Ishikawa (cell line): ENCODE measurements at regions not wholly inside any gene's neighbourhood (a gene's known extent, or its start where the extent isn't known, plus 50 kb on each side); places are given as distances from the start of the nearest gene placed in this dataset.

Experiments used
- CEBPB ChIP-seq: IDR thresholded peaks from 2 replicates; pipeline ENCODE4 v1.6.1; 2012
- CREB1 ChIP-seq: IDR thresholded peaks from 2 replicates; pipeline ENCODE4 v1.6.1; 2012; ENCODE audit warnings: low read depth
- EGR1 ChIP-seq: IDR thresholded peaks from 2 replicates; pipeline ENCODE4 v1.6.1; 2012
- EP300 ChIP-seq: IDR thresholded peaks from 2 replicates; pipeline ENCODE4 v1.6.1; 2012; ENCODE audit warnings: borderline replicate concordance
- FOXM1 ChIP-seq: IDR thresholded peaks from 2 replicates; pipeline ENCODE4 v1.6.1; 2012; ENCODE audit warnings: low read depth, borderline replicate concordance
- MAX ChIP-seq: IDR thresholded peaks from 2 replicates; pipeline ENCODE4 v1.6.1; 2012
- NFIC ChIP-seq: IDR thresholded peaks from 2 replicates; pipeline ENCODE4 v1.6.1; 2012
- RAD21 ChIP-seq: IDR thresholded peaks from 2 replicates; pipeline ENCODE4 v1.6.1; 2012; ENCODE audit warnings: low read depth
- REST ChIP-seq: IDR thresholded peaks from 2 replicates; pipeline ENCODE4 v1.6.1; 2012; ENCODE audit warnings: low read depth, mild to moderate bottlenecking
- TAF1 ChIP-seq: IDR thresholded peaks from 2 replicates; pipeline ENCODE4 v1.6.1; 2012; ENCODE audit warnings: low read depth, mild to moderate bottlenecking
- TCF12 ChIP-seq: IDR thresholded peaks from 2 replicates; pipeline ENCODE4 v1.6.1; 2012; ENCODE audit warnings: low read depth
- TEAD4 ChIP-seq: IDR thresholded peaks from 2 replicates; pipeline ENCODE4 v1.6.1; 2012
- USF1 ChIP-seq: IDR thresholded peaks from 2 replicates; pipeline ENCODE4 v1.6.1; 2012
- YY1 ChIP-seq: IDR thresholded peaks from 2 replicates; pipeline ENCODE4 v1.6.1; 2012; ENCODE audit warnings: low read depth
- ZBTB7A ChIP-seq: IDR thresholded peaks from 2 replicates; pipeline ENCODE4 v1.6.1; 2012; ENCODE audit warnings: low read depth

- no peak for TF ChIP-seq CREB1
- no peak for TF ChIP-seq ZBTB7A
- no peak for TF ChIP-seq EP300
- TF ChIP-seq TAF1, result no peak
- TF ChIP-seq YY1, result no peak
- TF ChIP-seq USF1, result no peak
- TF ChIP-seq REST, result no peak
- no peak for TF ChIP-seq EGR1
- TF ChIP-seq FOXM1, result no peak
- TF ChIP-seq TCF12, result no peak
- no peak for TF ChIP-seq TEAD4
- no peak for TF ChIP-seq RAD21
Observed at GRCh38 chr2:234334151-234334550, 162.7 kb downstream of the ARL4C start.

GRCh38 chr2:234333168-234334130 is 163.4 kb downstream of the ARL4C start:
- TF ChIP-seq CREB1 (no peak), MAX (no peak), RAD21 (no peak), CEBPB (no peak), YY1 (no peak), EGR1 (no peak), USF1 (no peak), TEAD4 (no peak), TAF1 (no peak), NFIC (no peak), TCF12 (no peak), REST (no peak), EP300 (no peak), ZBTB7A (no peak)

- TF ChIP-seq ZBTB7A (no peak), CREB1 (no peak), EGR1 (no peak), REST (no peak), RAD21 (no peak), MAX (no peak), TCF12 (no peak), FOXM1 (no peak), YY1 (no peak), NFIC (no peak), CEBPB (no peak), TAF1 (no peak), USF1 (no peak), TEAD4 (no peak)
Observed at GRCh38 chr2:234331966-234332365, 164.9 kb downstream of the ARL4C start.

GRCh38 chr2:234331566-234331965 is 165.3 kb downstream of the ARL4C start:
- TF ChIP-seq NFIC (no peak), TAF1 (no peak), EGR1 (no peak), EP300 (no peak), MAX (no peak), CREB1 (no peak), REST (no peak), CEBPB (no peak), RAD21 (no peak)
